Glutamatergic neuron (in vitro differentiated cells): ENCODE measurements at regions not wholly inside any gene's neighbourhood (a gene's known extent, or its start where the extent isn't known, plus 50 kb on each side); places are given as distances from the start of the nearest gene placed in this dataset.

Experiments used
- DNase-seq: peaks from one replicate; pipeline ENCODE4 v3.0.0; 2022
- H3K27ac Mint-ChIP-seq: one replicate; pipeline ENCODE4 v1.8.0; 2020; ENCODE audit warnings: mild to moderate bottlenecking, mixed read lengths, inconsistent platforms; ENCODE audit not compliant: unreplicated experiment
- H3K27me3 Mint-ChIP-seq: one replicate; pipeline ENCODE4 v1.8.0; 2020; ENCODE audit warnings: mild to moderate bottlenecking, moderate library complexity, mixed read lengths, inconsistent platforms; ENCODE audit not compliant: unreplicated experiment
- H3K36me3 Mint-ChIP-seq: one replicate; pipeline ENCODE4 v1.8.0; 2020; ENCODE audit warnings: mild to moderate bottlenecking, mixed read lengths, inconsistent platforms; ENCODE audit not compliant: unreplicated experiment
- H3K4me1 Mint-ChIP-seq: one replicate; pipeline ENCODE4 v1.8.0; 2020; ENCODE audit warnings: mild to moderate bottlenecking, low read depth, mixed read lengths, inconsistent platforms; ENCODE audit not compliant: unreplicated experiment
- H3K4me3 Mint-ChIP-seq: one replicate; pipeline ENCODE4 v1.8.0; 2020; ENCODE audit warnings: mild to moderate bottlenecking, mixed read lengths, inconsistent platforms; ENCODE audit not compliant: unreplicated experiment
- H3K9me3 Mint-ChIP-seq: one replicate; pipeline ENCODE4 v1.8.0; 2020; ENCODE audit warnings: mild to moderate bottlenecking, moderate library complexity, mixed read lengths, inconsistent platforms; ENCODE audit not compliant: unreplicated experiment
- TF ChIP-seq, protein P1 (sequence below): fragments of 200-600 bp; sonication (generic); IDR thresholded peaks from one replicate; pipeline ENCODE4 v1.5.0; 2021; ENCODE audit not compliant: partially characterized antibody, unreplicated experiment

DNA sequence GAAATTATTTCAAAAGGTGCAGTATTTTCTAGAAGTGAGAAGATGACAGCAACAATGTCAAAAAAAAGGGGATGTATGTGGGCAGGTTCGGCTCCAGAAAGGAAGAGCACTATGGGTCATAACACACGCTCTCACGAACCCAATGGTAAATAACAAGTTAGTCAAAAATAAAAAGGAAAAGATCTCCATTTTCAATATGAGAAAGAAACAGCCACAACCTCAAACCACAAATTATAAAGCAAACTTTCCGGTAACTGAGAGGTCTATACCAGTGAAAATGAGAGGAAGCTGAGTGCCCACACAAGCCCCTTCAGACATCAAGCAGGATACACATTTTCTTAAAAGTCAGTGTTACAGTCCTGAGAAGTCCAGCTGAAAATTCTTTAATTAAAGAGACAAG, 398.5 kb upstream of the RPS23 start:
- H3K27me3 Mint-ChIP-seq: no peaks in the 10 kb centered on the region
- H3K27ac Mint-ChIP-seq: no peak overlapping the region
- TF ChIP-seq, protein P1, sequence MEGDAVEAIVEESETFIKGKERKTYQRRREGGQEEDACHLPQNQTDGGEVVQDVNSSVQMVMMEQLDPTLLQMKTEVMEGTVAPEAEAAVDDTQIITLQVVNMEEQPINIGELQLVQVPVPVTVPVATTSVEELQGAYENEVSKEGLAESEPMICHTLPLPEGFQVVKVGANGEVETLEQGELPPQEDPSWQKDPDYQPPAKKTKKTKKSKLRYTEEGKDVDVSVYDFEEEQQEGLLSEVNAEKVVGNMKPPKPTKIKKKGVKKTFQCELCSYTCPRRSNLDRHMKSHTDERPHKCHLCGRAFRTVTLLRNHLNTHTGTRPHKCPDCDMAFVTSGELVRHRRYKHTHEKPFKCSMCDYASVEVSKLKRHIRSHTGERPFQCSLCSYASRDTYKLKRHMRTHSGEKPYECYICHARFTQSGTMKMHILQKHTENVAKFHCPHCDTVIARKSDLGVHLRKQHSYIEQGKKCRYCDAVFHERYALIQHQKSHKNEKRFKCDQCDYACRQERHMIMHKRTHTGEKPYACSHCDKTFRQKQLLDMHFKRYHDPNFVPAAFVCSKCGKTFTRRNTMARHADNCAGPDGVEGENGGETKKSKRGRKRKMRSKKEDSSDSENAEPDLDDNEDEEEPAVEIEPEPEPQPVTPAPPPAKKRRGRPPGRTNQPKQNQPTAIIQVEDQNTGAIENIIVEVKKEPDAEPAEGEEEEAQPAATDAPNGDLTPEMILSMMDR: no peak
- H3K4me3 Mint-ChIP-seq: no peak overlapping the region
- H3K9me3 Mint-ChIP-seq: no peaks in the 10 kb centered on the region
- DNase-seq: no peak
- no peaks in the 10 kb centered on the region for H3K36me3 Mint-ChIP-seq
- no peaks in the 10 kb centered on the region for H3K4me1 Mint-ChIP-seq

DNA sequence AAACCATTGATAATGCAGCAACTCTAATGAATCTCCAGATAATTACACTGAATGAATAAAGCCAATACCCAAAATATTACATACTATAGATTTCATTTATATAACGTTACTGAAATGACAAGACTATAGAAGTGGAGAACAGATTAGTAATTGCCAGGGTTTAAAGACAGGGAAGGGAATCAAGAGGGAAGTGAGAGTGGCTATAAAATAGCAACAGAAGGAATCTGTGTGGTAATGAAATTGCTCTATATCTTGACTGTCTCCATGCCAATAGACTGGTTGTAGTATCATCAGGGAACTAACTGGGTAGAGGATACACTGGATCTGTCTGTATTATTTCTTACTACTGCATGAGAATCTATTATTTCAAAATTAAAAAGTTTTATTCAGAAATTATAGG, 396.5 kb upstream of the RPS23 start:
- no peaks in the 10 kb centered on the region for H3K36me3 Mint-ChIP-seq
- H3K4me3 Mint-ChIP-seq: no peak overlapping the region
- TF ChIP-seq, protein P1: no peak
- DNase-seq: no peak
- H3K9me3 Mint-ChIP-seq: no peaks in the 10 kb centered on the region
- H3K4me1 Mint-ChIP-seq: no peaks in the 10 kb centered on the region
- H3K27ac Mint-ChIP-seq: no peak overlapping the region
- H3K27me3 Mint-ChIP-seq: no peaks in the 10 kb centered on the region

DNA sequence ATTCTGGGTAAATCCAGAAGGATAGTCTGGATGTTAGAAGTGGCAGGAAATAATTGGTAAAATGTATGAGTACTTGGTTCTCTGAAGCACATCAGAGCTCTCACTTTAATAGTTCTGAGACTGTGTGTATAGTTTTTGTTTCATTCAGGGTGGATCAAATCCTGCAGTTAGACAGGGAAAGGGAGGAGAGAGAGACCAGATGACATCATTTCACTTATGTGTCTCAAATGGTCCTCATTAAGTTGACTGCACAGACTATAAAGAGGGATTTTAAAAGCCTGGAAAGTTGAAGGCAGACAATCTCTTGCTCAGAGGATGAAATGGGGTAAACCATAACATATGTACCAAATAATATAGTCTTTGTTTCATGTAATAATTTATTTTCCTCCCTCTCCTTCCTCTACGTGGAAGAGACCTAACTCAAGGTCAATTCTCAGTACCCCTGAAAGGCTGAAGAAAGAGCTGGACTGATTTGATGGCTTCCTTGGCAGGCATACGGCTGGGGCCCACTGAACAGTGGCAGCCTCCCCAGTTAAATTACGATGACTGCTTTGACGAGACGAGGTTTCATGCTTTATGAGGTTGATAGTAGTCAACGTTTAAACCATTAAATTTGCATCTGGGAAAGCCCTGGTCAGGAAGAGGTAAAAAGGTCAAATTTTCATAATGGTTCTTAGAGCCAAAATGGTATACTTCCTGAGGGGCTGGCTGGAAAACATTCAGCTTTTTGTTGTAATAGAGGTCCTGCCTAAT, 395.1 kb upstream of the RPS23 start:
- H3K4me1 Mint-ChIP-seq: no peaks in the 10 kb centered on the region
- H3K9me3 Mint-ChIP-seq: no peaks in the 10 kb centered on the region
- H3K27ac Mint-ChIP-seq: no peak overlapping the region
- TF ChIP-seq, protein P1: no peak
- H3K36me3 Mint-ChIP-seq: no peaks in the 10 kb centered on the region
- no peak overlapping the region for H3K4me3 Mint-ChIP-seq
- DNase-seq: no peak
- H3K27me3 Mint-ChIP-seq: no peaks in the 10 kb centered on the region

DNA sequence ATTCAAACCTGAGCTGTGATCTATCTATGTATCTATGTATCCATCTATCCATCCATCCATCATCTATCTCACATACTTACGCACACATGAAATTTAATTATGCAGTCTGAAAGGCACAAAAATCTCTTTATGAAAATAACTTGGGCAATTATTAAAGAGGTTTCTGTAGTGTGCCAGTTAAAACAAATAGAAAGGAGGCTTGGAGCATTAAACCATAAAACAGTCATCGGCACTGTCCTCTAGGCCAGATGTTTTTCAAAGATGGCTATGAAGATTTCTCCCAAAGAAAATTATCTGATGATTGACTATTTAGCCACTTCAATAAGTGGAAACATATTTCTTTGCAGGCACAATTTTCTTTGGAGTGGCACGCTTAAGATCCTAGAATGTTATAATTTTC, 392.5 kb upstream of the RPS23 start:
- H3K9me3 Mint-ChIP-seq: no peaks in the 10 kb centered on the region
- DNase-seq: no peak
- H3K27me3 Mint-ChIP-seq: no peaks in the 10 kb centered on the region
- no peaks in the 10 kb centered on the region for H3K36me3 Mint-ChIP-seq
- no peak overlapping the region for H3K27ac Mint-ChIP-seq
- no peak overlapping the region for H3K4me3 Mint-ChIP-seq
- TF ChIP-seq, protein P1: no peak
- no peaks in the 10 kb centered on the region for H3K4me1 Mint-ChIP-seq

DNA sequence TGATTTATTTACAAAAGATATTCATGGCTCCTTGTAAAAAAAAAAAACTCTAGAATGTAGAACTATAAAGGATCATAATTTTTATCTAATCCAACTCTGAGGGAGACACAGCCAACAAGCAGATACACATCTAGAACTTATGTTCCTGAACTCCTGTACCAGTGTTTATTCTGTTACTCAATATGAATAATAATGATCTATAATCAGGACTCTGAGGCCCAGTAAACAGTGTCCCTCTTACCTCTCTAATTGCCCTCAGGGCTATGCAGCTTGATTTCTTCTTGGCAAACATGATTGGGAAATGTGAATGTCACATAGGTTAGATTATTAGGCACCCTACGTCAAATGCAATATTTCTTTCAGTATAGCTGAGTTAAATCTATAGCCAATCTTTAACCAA, 391.6 kb upstream of the RPS23 start:
- Mint-ChIP-seq H3K27ac (no peak overlapping the region), H3K4me1 (no peaks in the 10 kb centered on the region), H3K36me3 (no peaks in the 10 kb centered on the region)

More for the DNA sequence above, 391.6 kb upstream of the RPS23 start:
- H3K27me3 Mint-ChIP-seq: no peaks in the 10 kb centered on the region
- TF ChIP-seq, protein P1: no peak
- DNase-seq: no peak
- no peaks in the 10 kb centered on the region for H3K9me3 Mint-ChIP-seq
- H3K4me3 Mint-ChIP-seq: no peak overlapping the region
